ENCODE measurements at regions not wholly inside any gene's neighbourhood (a gene's known extent, or its start where the extent isn't known, plus 50 kb on each side); places are given as distances from the start of the nearest gene placed in this dataset.

- Mint-ChIP-seq H3K9me3 (peaks cover 13% of the 10 kb centered on the region), H3K4me1 (no peaks in the 10 kb centered on the region), H3K36me3 (no peaks in the 10 kb centered on the region)
Measured at GRCh38 chr20:57083072-57083471, 183.4 kb downstream of the BMP7 start.

GRCh38 chr20:57086066-57086465 is 180.4 kb downstream of the BMP7 start:
- H3K4me3 Mint-ChIP-seq, result no peak overlapping the region

More at GRCh38 chr20:57083072-57083471, 183.4 kb downstream of the BMP7 start:
- no peak overlapping the region for H2AFZ ChIP-seq (replicated peaks)
- no peak overlapping the region for H3K9ac ChIP-seq
- Mint-ChIP-seq H3K4me3 (peak overlapping the region; percentile 39), H3K27ac (no peak overlapping the region), H3K27me3 (ENCODE audit: insufficient read depth, low read depth) (peaks cover 21% of the 10 kb centered on the region)
- TF ChIP-seq EZH2 (IDR thresholded peaks at IDR 0.05), result no peak
- no peak for TF ChIP-seq EZH2phosphoT487 (IDR thresholded peaks at IDR 0.05)
- TF ChIP-seq CTCF (IDR thresholded peaks at IDR 0.05), result no peak
- no peak overlapping the region for H3K4me2 ChIP-seq
- H3K27ac ChIP-seq, result no peak overlapping the region
- no peaks in the 10 kb centered on the region for H3K79me2 ChIP-seq (ENCODE audit: low read depth)
- H4K20me1 ChIP-seq (ENCODE audit: low read depth), result no peaks in the 10 kb centered on the region
- no peaks in the 10 kb centered on the region for H3K9me3 ChIP-seq (ENCODE audit: low read depth)
- H3K27me3 ChIP-seq, result no peaks in the 10 kb centered on the region
- peaks cover 2% of the 10 kb centered on the region for H3F3A ChIP-seq (ENCODE audit: low read depth)
- DNase-seq (ENCODE audit: low spot score), result no peak
- H3K4me1 ChIP-seq, result peaks cover 2% of the 10 kb centered on the region
- H3K4me3 ChIP-seq, result no peak overlapping the region
- H3K36me3 ChIP-seq, result no peaks in the 10 kb centered on the region

GRCh38 chr20:57087102-57087501 is 179.3 kb downstream of the BMP7 start:
- Histone ChIP-seq H3F3A (ENCODE audit: low read depth) (peaks cover 12% of the 10 kb centered on the region), H3K79me2 (ENCODE audit: low read depth) (no peaks in the 10 kb centered on the region), H3K9ac (no peak overlapping the region), H3K4me1 (peaks cover 9% of the 10 kb centered on the region), H3K27me3 (peaks cover 10% of the 10 kb centered on the region), H3K4me3 (no peak overlapping the region), H3K4me2 (no peak overlapping the region), H2AFZ (replicated peaks) (no peak overlapping the region), H3K27ac (no peak overlapping the region), H4K20me1 (ENCODE audit: low read depth) (no peaks in the 10 kb centered on the region), H3K9me3 (ENCODE audit: low read depth) (no peaks in the 10 kb centered on the region), H3K36me3 (no peaks in the 10 kb centered on the region)
- no peak for DNase-seq (ENCODE audit: low spot score)
- no peak overlapping the region for H3K27ac Mint-ChIP-seq
- H3K36me3 Mint-ChIP-seq, result no peaks in the 10 kb centered on the region
- TF ChIP-seq EZH2phosphoT487 (IDR thresholded peaks at IDR 0.05), result no peak
- TF ChIP-seq EZH2 (IDR thresholded peaks at IDR 0.05), result no peak
- no peak for TF ChIP-seq CTCF (IDR thresholded peaks at IDR 0.05)
- no peak overlapping the region for H3K4me3 Mint-ChIP-seq
- H3K4me1 Mint-ChIP-seq, result peaks cover 8% of the 10 kb centered on the region
- H3K9me3 Mint-ChIP-seq, result no peaks in the 10 kb centered on the region
- peaks cover 33% of the 10 kb centered on the region for H3K27me3 Mint-ChIP-seq (ENCODE audit: insufficient read depth, low read depth)

More at GRCh38 chr20:57086066-57086465, 180.4 kb downstream of the BMP7 start:
- TF ChIP-seq EZH2phosphoT487 (IDR thresholded peaks at IDR 0.05) (no peak), CTCF (IDR thresholded peaks at IDR 0.05) (no peak), EZH2 (IDR thresholded peaks at IDR 0.05) (no peak)
- H3K4me1 ChIP-seq, result peaks cover 9% of the 10 kb centered on the region
- H3K4me3 ChIP-seq, result no peak overlapping the region
- Mint-ChIP-seq H3K27me3 (ENCODE audit: insufficient read depth, low read depth) (peaks cover 26% of the 10 kb centered on the region), H3K27ac (no peak overlapping the region), H3K36me3 (no peaks in the 10 kb centered on the region), H3K9me3 (no peaks in the 10 kb centered on the region), H3K4me1 (peaks cover 3% of the 10 kb centered on the region)
- H4K20me1 ChIP-seq (ENCODE audit: low read depth), result no peaks in the 10 kb centered on the region
- H3K36me3 ChIP-seq, result no peaks in the 10 kb centered on the region
- no peak overlapping the region for H3K9ac ChIP-seq
- H3K9me3 ChIP-seq (ENCODE audit: low read depth), result no peaks in the 10 kb centered on the region
- H3K4me2 ChIP-seq, result no peak overlapping the region
- no peak overlapping the region for H2AFZ ChIP-seq (replicated peaks)
- H3K27ac ChIP-seq, result no peak overlapping the region
- DNase-seq (ENCODE audit: low spot score), result no peak
- H3K79me2 ChIP-seq (ENCODE audit: low read depth), result no peaks in the 10 kb centered on the region
- peaks cover 12% of the 10 kb centered on the region for H3F3A ChIP-seq (ENCODE audit: low read depth)
- no peaks in the 10 kb centered on the region for H3K27me3 ChIP-seq
